Astrocyte (in vitro differentiated cells and primary cell): ENCODE measurements at regions not wholly inside any gene's neighbourhood (a gene's known extent, or its start where the extent isn't known, plus 50 kb on each side); places are given as distances from the start of the nearest gene placed in this dataset.

ENCODE experiments used
- CTCF ChIP-seq: IDR thresholded peaks from 2 replicates; pipeline ENCODE4 v1.5.1; 2011; ENCODE audit warnings: low read depth, mild to moderate bottlenecking, inconsistent platforms, low read length, moderate library complexity; ENCODE audit not compliant: insufficient read depth
- EZH2 ChIP-seq: IDR thresholded peaks from 2 replicates; pipeline ENCODE4 v1.6.1; 2012; ENCODE audit warnings: mild to moderate bottlenecking, low read length, inconsistent platforms; ENCODE audit not compliant: insufficient read depth

- TF ChIP-seq CTCF (no peak), EZH2 (no peak)
These were observed 384.9 kb upstream of the NXPH2 start for GRCh38 chr2:139165041-139165440.
